ENCODE measurements at regions not wholly inside any gene's neighbourhood (a gene's known extent, or its start where the extent isn't known, plus 50 kb on each side); places are given as distances from the start of the nearest gene placed in this dataset.
"Not testable (repeated sequence)": the region's sequence is repeated elsewhere in the genome, so short reads cannot be mapped to it uniquely, and the experiment has no call there.

DNA sequence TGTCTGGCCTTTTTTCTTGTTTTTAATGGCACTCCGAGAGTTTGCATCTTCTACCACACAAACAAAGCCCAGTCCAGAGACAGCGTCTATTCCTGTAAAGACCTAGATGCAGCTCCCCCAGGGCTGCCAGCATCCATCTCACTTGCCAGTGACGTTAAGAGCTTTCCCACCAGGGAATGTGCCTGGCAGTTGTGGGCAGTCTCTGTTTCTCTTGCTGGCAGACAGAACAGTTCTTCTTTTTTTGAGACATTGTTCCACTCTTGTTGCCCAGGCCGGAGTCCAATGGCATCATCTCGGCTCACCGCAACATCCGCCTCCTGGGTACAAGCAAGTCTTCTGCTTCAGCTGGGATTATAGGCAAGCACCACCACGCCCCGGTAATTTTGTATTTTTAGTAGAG is 93.1 kb upstream of the CCZ1B start:
- TF ChIP-seq, protein P1, sequence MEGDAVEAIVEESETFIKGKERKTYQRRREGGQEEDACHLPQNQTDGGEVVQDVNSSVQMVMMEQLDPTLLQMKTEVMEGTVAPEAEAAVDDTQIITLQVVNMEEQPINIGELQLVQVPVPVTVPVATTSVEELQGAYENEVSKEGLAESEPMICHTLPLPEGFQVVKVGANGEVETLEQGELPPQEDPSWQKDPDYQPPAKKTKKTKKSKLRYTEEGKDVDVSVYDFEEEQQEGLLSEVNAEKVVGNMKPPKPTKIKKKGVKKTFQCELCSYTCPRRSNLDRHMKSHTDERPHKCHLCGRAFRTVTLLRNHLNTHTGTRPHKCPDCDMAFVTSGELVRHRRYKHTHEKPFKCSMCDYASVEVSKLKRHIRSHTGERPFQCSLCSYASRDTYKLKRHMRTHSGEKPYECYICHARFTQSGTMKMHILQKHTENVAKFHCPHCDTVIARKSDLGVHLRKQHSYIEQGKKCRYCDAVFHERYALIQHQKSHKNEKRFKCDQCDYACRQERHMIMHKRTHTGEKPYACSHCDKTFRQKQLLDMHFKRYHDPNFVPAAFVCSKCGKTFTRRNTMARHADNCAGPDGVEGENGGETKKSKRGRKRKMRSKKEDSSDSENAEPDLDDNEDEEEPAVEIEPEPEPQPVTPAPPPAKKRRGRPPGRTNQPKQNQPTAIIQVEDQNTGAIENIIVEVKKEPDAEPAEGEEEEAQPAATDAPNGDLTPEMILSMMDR (conservative IDR thresholded peaks at IDR 0.05 in 1 of 2, IDR thresholded peaks at IDR 0.05 in 1 of 2; ENCODE audit: low read depth in 1 of 2, low read length in 2 of 2): not testable (repeated sequence)
- not testable (repeated sequence) for TF ChIP-seq EZH2 (IDR thresholded peaks at IDR 0.05; ENCODE audit: low read length, missing control alignments)

Data from fibroblast of lung (primary cell).